Caco-2 (cell line): ENCODE measurements at regions not wholly inside any gene's neighbourhood (a gene's known extent, or its start where the extent isn't known, plus 50 kb on each side); places are given as distances from the start of the nearest gene placed in this dataset.

ENCODE experiments used
- BruUV-seq: library from RNA; stranded (reverse); fragments of 400-500 nt; replicated peaks from 2 replicates; lab custom pipeline; 2021; lab: Mats Ljungman, UMichigan
- CTCF ChIA-PET: fragments of 300-600 bp; sonication (Branson Sonifier 250); formaldehyde crosslinking; loops from one replicate; lab custom pipeline; 2022; ENCODE audit warnings: antibody characterized with exemption; lab: Charles Lee
- POLR2A ChIA-PET: fragments of 300-600 bp; sonication (Branson Sonifier 250); formaldehyde crosslinking; loops from one replicate; lab custom pipeline; 2022; ENCODE audit warnings: antibody characterized with exemption; lab: Charles Lee
- DNase-seq, 2 experiments: peaks; one replicate each; pipeline versions ENCODE4 v3.0.0 to v3.0.0-alpha.2; 2020 to 2022
- H3K27me3 ChIP-seq: replicated peaks from 2 replicates; pipeline ENCODE4 v1.6.0; 2011; ENCODE audit warnings: low read length; ENCODE audit not compliant: control insufficient read depth, insufficient read depth
- H3K36me3 ChIP-seq: 2 replicates; pipeline ENCODE4 v1.5.1; 2011; ENCODE audit warnings: low read length; ENCODE audit not compliant: control insufficient read depth, insufficient read depth
- H3K4me1 ChIP-seq: fragments of 250-450 bp; sonication (Bioruptor Pico); 2 replicates; pipeline ENCODE4 v1.5.1; 2020; ENCODE audit warnings: mild to moderate bottlenecking
- H3K4me3 ChIP-seq: 2 replicates; pipeline ENCODE4 v1.5.1; 2011; ENCODE audit warnings: low read depth, mild to moderate bottlenecking, control low read depth, low read length
- H3K9me3 ChIP-seq: fragments of 250-450 bp; sonication (Bioruptor Pico); 2 replicates; pipeline ENCODE4 v1.5.1; 2020; ENCODE audit warnings: mild to moderate bottlenecking, moderate library complexity
- H3K27ac Mint-ChIP-seq: one replicate; pipeline ENCODE4 v1.8.0; 2022; ENCODE audit warnings: mixed read lengths; ENCODE audit not compliant: unreplicated experiment
- H3K27me3 Mint-ChIP-seq: one replicate; pipeline ENCODE4 v1.8.0; 2022; ENCODE audit warnings: mixed read lengths; ENCODE audit not compliant: insufficient read depth, unreplicated experiment
- H3K36me3 Mint-ChIP-seq: one replicate; pipeline ENCODE4 v1.8.0; 2022; ENCODE audit warnings: mild to moderate bottlenecking, mixed read lengths; ENCODE audit not compliant: insufficient read depth, unreplicated experiment
- H3K4me1 Mint-ChIP-seq: one replicate; pipeline ENCODE4 v1.8.0; 2022; ENCODE audit warnings: low read depth, mixed read lengths; ENCODE audit not compliant: unreplicated experiment
- H3K4me3 Mint-ChIP-seq: one replicate; pipeline ENCODE4 v1.8.0; 2022; ENCODE audit warnings: mild to moderate bottlenecking, moderate library complexity, mixed read lengths; ENCODE audit not compliant: unreplicated experiment
- H3K9me3 Mint-ChIP-seq: one replicate; pipeline ENCODE4 v1.8.0; 2022; ENCODE audit warnings: mixed read lengths; ENCODE audit not compliant: unreplicated experiment
- CTCF ChIP-seq, 2 experiments: fragments of 200-600 bp in 1 of 2; IDR thresholded peaks; 1 replicate in 1 of 2; 2 replicates in 1 of 2; pipeline versions ENCODE4 v1.5.1 to v1.8.0; 2011 to 2022; ENCODE audit warnings: antibody characterized with exemption in 1 of 2, control low read depth in 1 of 2, inconsistent platforms in 1 of 2, low read depth in 1 of 2, low read length in 1 of 2, mild to moderate bottlenecking in 1 of 2, moderate library complexity in 1 of 2; ENCODE audit not compliant: insufficient read depth in 1 of 2, severe bottlenecking in 1 of 2, unreplicated experiment in 1 of 2
- intact Hi-C: fragments of 100-400 bp; cut with micrococcal nuclease; formaldehyde crosslinking; loops from one replicate; pipeline ENCODE4 v1.10.0; 2022; ENCODE audit not compliant: unreplicated experiment

GRCh38 chr10:29140991-29141390 is 147.9 kb upstream of the LYZL1 start:
- no peak for TF ChIP-seq CTCF (IDR thresholded peaks at IDR 0.05; ENCODE audit: insufficient read depth in 1 of 2, low read depth in 1 of 2, low read length in 1 of 2, severe bottlenecking in 1 of 2, unreplicated experiment in 1 of 2)
- no peaks in the 10 kb centered on the region for H3K27me3 Mint-ChIP-seq
- no TSS peak for BruUV-seq
- peaks cover 37% of the 10 kb centered on the region for H3K4me1 Mint-ChIP-seq
- Histone ChIP-seq H3K4me3 (no peak overlapping the region), H3K36me3 (no peaks in the 10 kb centered on the region), H3K4me1 (peaks cover 32% of the 10 kb centered on the region), H3K9me3 (no peaks in the 10 kb centered on the region; the same call in 1 of the 2 replicates), H3K27me3 (no peaks in the 10 kb centered on the region)
- H3K27ac Mint-ChIP-seq, result peak overlapping the region; percentile 90
- H3K9me3 Mint-ChIP-seq, result peaks cover 9% of the 10 kb centered on the region
- ChIA-PET CTCF (no interaction called here), POLR2A (no interaction called here)
- intact Hi-C loops, result loop anchor here (1.0 to 2.0 kb wide), 2 partner anchors 32 to 114 kb away; no protein-coding TSS in a partner anchor
- no peak for DNase-seq
- H3K4me3 Mint-ChIP-seq, result peak overlapping the region; percentile 6
- no peaks in the 10 kb centered on the region for H3K36me3 Mint-ChIP-seq

- Histone ChIP-seq H3K4me1 (peaks cover 32% of the 10 kb centered on the region), H3K36me3 (no peaks in the 10 kb centered on the region), H3K9me3 (no peaks in the 10 kb centered on the region; the same call in 1 of the 2 replicates), H3K27me3 (no peaks in the 10 kb centered on the region), H3K4me3 (no peak overlapping the region)
- Mint-ChIP-seq H3K4me3 (peak overlapping the region; percentile 32), H3K27ac (peak overlapping the region; percentile 90), H3K36me3 (no peaks in the 10 kb centered on the region), H3K4me1 (peaks cover 37% of the 10 kb centered on the region), H3K9me3 (peaks cover 9% of the 10 kb centered on the region), H3K27me3 (no peaks in the 10 kb centered on the region)
- ChIA-PET CTCF (no interaction called here), POLR2A (no interaction called here)
- DNase-seq, result peak in 1 of 2 experiments; percentile 48
- intact Hi-C loops, result loop anchor here (1.0 to 2.0 kb wide), 2 partner anchors 32 to 113 kb away; no protein-coding TSS in a partner anchor
- no peak for TF ChIP-seq CTCF (IDR thresholded peaks at IDR 0.05; ENCODE audit: insufficient read depth in 1 of 2, low read depth in 1 of 2, low read length in 1 of 2, severe bottlenecking in 1 of 2, unreplicated experiment in 1 of 2)
- BruUV-seq, result no TSS peak
These were observed 147.1 kb upstream of the LYZL1 start for GRCh38 chr10:29141761-29142160.

- DNase-seq, result no peak
- no TSS peak for BruUV-seq
- Histone ChIP-seq H3K36me3 (no peaks in the 10 kb centered on the region), H3K9me3 (no peaks in the 10 kb centered on the region; the same call in 1 of the 2 replicates), H3K4me3 (no peak overlapping the region), H3K4me1 (peaks cover 32% of the 10 kb centered on the region), H3K27me3 (no peaks in the 10 kb centered on the region)
- no peak for TF ChIP-seq CTCF (IDR thresholded peaks at IDR 0.05; ENCODE audit: insufficient read depth in 1 of 2, low read depth in 1 of 2, low read length in 1 of 2, severe bottlenecking in 1 of 2, unreplicated experiment in 1 of 2)
- Mint-ChIP-seq H3K4me1 (peaks cover 37% of the 10 kb centered on the region), H3K27ac (peak overlapping the region; percentile 90), H3K36me3 (no peaks in the 10 kb centered on the region), H3K9me3 (peaks cover 9% of the 10 kb centered on the region), H3K4me3 (peak overlapping the region; percentile 5), H3K27me3 (no peaks in the 10 kb centered on the region)
- POLR2A ChIA-PET, result no interaction called here
- CTCF ChIA-PET, result no interaction called here
- intact Hi-C loops, result no loop called here
These were observed 146.2 kb upstream of the LYZL1 start for GRCh38 chr10:29142516-29143314.
